ENCODE measurements at regions not wholly inside any gene's neighbourhood (a gene's known extent, or its start where the extent isn't known, plus 50 kb on each side); places are given as distances from the start of the nearest gene placed in this dataset.
"Not testable (repeated sequence)": the region's sequence is repeated elsewhere in the genome, so short reads cannot be mapped to it uniquely, and the experiment has no call there.

DNA sequence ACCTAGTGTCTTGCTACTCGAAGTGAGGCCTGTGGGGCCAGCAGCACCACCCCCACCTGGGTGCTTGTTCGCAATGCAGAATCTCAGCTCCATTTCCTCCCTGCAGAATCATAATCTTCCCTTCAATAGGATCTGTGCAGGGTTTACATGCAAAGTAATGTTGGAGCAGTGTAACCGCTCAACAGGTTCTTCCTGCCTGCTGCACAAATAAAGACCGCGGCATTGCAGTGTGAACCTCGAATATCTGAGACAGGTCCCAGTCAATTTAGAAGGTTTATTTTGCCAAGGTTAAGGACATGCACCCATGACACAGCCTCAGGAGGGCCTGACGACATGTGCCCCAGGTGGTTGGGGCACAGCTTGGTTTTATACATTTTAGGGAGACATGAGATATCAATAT, 119.2 kb downstream of the TLR5 start:
- Histone ChIP-seq H3K4me3 (ENCODE audit: low read depth in 1 of 2, low read length in 2 of 2) (no peak overlapping the region), H3K9me3 (ENCODE audit: control insufficient read depth in 1 of 2, low read length in 2 of 2) (no peaks in the 10 kb centered on the region), H3K36me3 (ENCODE audit: control insufficient read depth in 1 of 2, insufficient read depth in 2 of 2, low read length in 2 of 2) (no peaks in the 10 kb centered on the region), H3K27me3 (ENCODE audit: low read depth, low read length) (no peaks in the 10 kb centered on the region), H3K4me1 (ENCODE audit: control insufficient read depth in 1 of 2, insufficient read depth in 2 of 2, low read length in 2 of 2) (peaks cover 0 to 4% of the 10 kb centered on the region in 2 donors), H3K27ac (ENCODE audit: low read length) (no peak overlapping the region)

DNA sequence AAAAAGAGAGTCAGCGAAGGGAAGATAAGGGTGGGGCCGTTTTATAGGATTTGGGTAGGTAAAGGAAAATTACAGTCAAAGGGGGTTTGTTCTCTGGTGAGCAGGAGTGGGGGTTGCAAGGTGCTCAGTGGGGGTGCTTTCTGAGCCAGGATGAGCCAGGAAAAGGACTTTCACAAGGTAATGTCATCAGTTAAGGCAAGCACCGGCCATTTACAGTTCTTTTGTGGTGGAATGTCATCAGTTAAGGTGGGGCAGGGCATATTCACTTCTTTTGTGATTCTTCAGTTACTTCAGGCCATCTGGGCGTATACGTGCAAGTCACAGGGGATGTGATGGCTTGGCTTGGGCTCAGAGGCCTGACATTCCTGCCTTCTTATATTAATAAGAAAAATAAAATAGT, 118.6 kb downstream of the TLR5 start:
- H3K4me3 ChIP-seq (ENCODE audit: low read depth in 1 of 2, low read length in 2 of 2); H3K27ac ChIP-seq (ENCODE audit: low read length); H3K9me3 ChIP-seq (ENCODE audit: control insufficient read depth in 1 of 2, low read length in 2 of 2); H3K4me1 ChIP-seq (ENCODE audit: control insufficient read depth in 1 of 2, insufficient read depth in 2 of 2, low read length in 2 of 2); H3K27me3 ChIP-seq (ENCODE audit: low read depth, low read length); H3K36me3 ChIP-seq (ENCODE audit: control insufficient read depth in 1 of 2, insufficient read depth in 2 of 2, low read length in 2 of 2): not testable (repeated sequence)

DNA sequence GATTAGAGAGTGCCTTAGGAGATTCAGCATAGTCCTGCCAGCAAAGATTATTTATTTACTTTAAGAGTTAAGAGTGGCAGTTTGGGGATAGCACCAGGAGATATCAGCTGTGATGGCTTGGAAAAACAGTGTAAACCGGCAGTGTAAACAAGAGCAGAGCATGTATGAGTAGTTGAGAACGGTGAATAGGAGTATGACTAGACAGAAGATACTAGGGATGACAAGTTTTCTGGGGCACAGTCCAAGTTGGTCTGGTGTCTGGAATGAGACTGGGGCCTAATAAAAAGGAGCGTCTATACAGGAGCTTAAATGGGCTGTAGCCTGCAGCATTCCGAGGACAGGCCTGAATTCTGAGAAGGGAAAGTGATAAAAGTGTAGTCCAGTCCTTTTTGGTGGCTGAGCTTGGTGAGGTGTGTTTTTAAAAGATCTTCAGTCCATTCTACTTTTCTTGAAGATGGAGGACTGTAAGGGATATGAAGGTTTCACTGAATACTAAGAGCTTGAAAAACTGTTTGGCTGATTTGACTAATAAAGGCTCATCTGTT, 117.8 kb downstream of the TLR5 start:
- H3K36me3 ChIP-seq (ENCODE audit: control insufficient read depth in 1 of 2, insufficient read depth in 2 of 2, low read length in 2 of 2); H3K4me3 ChIP-seq (ENCODE audit: low read depth in 1 of 2, low read length in 2 of 2); H3K27me3 ChIP-seq (ENCODE audit: low read depth, low read length); H3K27ac ChIP-seq (ENCODE audit: low read length); H3K4me1 ChIP-seq (ENCODE audit: control insufficient read depth in 1 of 2, insufficient read depth in 2 of 2, low read length in 2 of 2); H3K9me3 ChIP-seq (ENCODE audit: control insufficient read depth in 1 of 2, low read length in 2 of 2): not testable (repeated sequence)

DNA sequence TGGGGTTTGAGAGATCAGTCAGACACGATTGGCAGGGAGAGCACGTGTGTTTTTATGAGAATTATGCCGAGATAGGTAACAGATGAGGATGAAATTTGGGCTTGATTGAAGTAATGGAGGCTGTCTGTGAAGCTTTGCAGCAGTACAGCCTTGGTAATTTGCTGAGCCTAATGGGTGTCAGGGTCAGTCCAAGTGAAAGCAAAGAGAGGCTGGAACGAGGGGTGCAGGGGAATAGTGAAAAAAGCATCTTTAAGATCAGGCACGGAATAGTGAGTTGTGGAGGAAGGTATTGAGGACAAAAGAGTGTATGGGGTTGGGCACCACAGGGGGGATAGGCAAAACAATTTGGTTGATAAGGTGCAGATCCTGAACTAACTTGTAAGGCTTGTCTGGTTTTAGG, 116.4 kb downstream of the TLR5 start:
- not testable (repeated sequence) for H3K27me3 ChIP-seq (ENCODE audit: low read depth, low read length); H3K4me3 ChIP-seq (ENCODE audit: low read depth in 1 of 2, low read length in 2 of 2)

DNA sequence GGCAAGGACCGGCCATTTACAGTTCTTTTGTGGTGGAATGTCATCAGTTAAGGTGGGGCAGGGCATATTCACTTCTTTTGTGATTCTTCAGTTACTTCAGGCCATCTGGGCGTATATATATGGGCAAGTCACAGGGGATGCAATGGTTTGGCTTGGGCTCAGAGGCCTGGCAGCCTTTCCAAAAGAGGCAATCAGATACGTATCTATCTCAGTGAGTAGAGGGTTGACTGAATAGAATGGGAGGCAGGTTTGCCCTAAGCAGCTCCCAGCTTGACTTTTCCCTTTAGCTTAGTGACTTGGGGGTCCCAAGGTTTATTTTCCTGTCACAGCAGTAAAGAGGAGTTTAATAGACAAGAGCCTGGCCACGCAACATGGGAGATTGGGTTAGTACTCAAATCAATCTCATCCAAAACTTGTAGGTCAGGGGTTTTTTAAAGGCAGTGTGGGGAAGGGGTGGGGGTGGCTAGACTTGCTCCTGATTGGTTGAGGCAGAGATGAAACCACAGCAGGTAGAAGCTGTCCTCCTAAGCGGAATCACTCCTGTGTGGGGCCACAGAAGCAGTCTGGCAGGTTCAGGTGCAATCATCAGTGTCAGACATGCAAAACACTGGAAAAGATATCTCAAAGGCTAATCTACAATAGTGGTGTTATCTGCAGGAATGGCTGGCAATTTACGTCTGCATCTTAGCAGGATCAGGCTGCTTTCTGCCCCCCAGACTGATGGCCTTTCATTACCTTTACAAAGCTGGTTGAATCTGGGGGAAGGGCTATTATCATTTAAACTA, 112.9 kb downstream of the TLR5 start:
- no peaks in the 10 kb centered on the region for H3K36me3 ChIP-seq (ENCODE audit: control insufficient read depth in 1 of 2, insufficient read depth in 2 of 2, low read length in 2 of 2)
- H3K27me3 ChIP-seq (ENCODE audit: low read depth, low read length), result no peaks in the 10 kb centered on the region

More for the DNA sequence above, 116.4 kb downstream of the TLR5 start:
- H3K9me3 ChIP-seq (ENCODE audit: control insufficient read depth in 1 of 2, low read length in 2 of 2); H3K4me1 ChIP-seq (ENCODE audit: control insufficient read depth in 1 of 2, insufficient read depth in 2 of 2, low read length in 2 of 2); H3K27ac ChIP-seq (ENCODE audit: low read length); H3K36me3 ChIP-seq (ENCODE audit: control insufficient read depth in 1 of 2, insufficient read depth in 2 of 2, low read length in 2 of 2): not testable (repeated sequence)

DNA sequence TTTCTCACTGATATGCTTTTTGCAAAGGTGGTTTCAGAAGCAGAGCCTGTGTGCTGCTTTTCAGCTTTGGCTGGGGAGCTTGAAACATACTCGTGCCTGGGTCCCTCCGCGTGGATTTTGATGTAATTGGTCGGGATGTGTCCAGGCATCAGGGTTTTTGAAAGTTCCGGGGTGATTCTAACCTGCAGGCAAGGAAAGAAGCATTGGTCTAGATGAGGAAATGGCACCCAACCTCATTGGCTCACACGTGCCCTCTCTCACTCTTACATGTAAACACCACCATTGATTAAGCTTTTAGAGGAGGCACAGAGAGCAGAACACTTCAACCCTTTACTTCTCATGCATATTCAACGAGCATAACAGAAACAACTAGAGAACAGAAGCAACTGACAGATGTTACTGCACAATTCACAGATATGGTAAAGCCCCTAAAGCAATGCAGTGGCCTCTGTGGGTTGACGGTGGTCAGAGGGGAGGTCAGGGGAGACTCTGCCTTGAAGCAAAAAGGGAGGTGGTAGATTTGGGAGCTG, 112.1 kb downstream of the TLR5 start:
- H3K27me3 ChIP-seq (ENCODE audit: low read depth, low read length), result no peaks in the 10 kb centered on the region
- no peaks in the 10 kb centered on the region for H3K9me3 ChIP-seq (ENCODE audit: control insufficient read depth in 1 of 2, low read length in 2 of 2)
- no peaks in the 10 kb centered on the region for H3K36me3 ChIP-seq (ENCODE audit: control insufficient read depth in 1 of 2, insufficient read depth in 2 of 2, low read length in 2 of 2)
- H3K4me1 ChIP-seq (ENCODE audit: control insufficient read depth in 1 of 2, insufficient read depth in 2 of 2, low read length in 2 of 2), result no peaks in the 10 kb centered on the region
- H3K4me3 ChIP-seq (ENCODE audit: low read depth in 1 of 2, low read length in 2 of 2), result no peak overlapping the region
- no peak overlapping the region for H3K27ac ChIP-seq (ENCODE audit: low read length)

More for the DNA sequence above, 112.9 kb downstream of the TLR5 start:
- Histone ChIP-seq H3K4me1 (ENCODE audit: control insufficient read depth in 1 of 2, insufficient read depth in 2 of 2, low read length in 2 of 2) (no peaks in the 10 kb centered on the region), H3K4me3 (ENCODE audit: low read depth in 1 of 2, low read length in 2 of 2) (no peak overlapping the region), H3K27ac (ENCODE audit: low read length) (no peak overlapping the region), H3K9me3 (ENCODE audit: control insufficient read depth in 1 of 2, low read length in 2 of 2) (no peaks in the 10 kb centered on the region)

DNA sequence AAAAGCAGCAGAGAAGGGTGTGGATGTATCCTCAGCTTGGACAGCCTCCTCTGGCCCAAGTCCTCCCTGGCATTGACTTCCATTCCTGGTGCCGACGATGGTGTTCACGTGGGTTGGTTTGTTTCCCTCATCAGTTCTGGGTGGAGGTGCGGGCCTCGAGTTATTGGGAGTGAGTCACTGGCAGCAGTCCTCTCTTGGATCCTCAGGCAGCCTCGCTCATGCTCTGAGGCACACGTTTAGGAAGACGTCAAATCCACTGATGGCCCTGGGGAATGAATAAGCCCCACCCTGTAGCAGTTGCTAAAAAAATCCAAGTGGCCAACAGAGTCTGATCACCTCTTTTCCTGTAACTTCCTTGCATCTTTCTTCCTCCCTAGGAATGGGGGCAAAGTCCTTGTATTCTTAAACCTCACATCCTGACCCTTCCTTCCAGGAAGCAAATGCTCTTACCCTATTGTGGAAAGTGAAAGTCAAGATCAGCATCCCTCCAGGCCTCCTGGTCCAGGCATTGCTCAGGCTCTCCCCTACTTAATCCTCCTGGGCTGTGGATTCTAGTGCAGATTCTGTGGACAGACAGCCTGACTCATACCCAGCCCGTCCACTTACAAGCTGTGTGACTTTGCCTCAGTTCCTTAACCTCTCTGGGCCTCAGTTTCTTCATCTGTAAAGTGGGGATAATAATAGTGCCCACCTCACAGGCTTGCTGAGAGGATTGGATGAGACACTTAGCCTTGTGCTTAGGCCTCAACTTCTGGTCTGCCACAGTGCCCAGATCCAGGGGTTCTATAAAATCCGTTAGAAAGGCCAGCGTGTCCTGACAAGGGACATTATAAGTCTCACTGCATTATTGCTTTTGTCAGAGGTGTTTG, 111.1 kb downstream of the TLR5 start:
- no peaks in the 10 kb centered on the region for H3K27me3 ChIP-seq (ENCODE audit: low read depth, low read length)
- H3K36me3 ChIP-seq (ENCODE audit: control insufficient read depth in 1 of 2, insufficient read depth in 2 of 2, low read length in 2 of 2), result no peaks in the 10 kb centered on the region
- H3K4me3 ChIP-seq (ENCODE audit: low read depth in 1 of 2, low read length in 2 of 2), result no peak overlapping the region
- no peak overlapping the region for H3K27ac ChIP-seq (ENCODE audit: low read length)
- H3K4me1 ChIP-seq (ENCODE audit: control insufficient read depth in 1 of 2, insufficient read depth in 2 of 2, low read length in 2 of 2), result no peaks in the 10 kb centered on the region
- no peaks in the 10 kb centered on the region for H3K9me3 ChIP-seq (ENCODE audit: control insufficient read depth in 1 of 2, low read length in 2 of 2)

DNA sequence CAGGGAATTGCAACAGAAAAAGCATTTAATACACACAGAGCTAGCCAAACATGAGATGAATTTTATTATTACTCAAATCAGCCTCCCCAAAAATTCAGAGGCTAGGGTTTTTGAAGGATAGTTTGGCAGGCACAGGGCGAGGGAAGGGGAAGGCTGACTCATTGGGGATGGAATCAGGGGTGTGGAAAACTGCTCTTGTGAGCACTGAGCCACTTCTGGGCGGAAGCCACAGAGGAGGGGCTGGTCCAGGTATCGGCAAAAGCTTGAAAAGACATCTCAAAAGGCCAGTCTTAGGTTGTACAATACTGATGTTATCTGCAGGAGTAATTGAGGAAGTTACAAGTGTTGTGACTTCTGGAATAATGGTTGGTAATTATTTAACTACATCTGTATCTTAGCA, 109.4 kb downstream of the TLR5 start:
- Histone ChIP-seq H3K4me1 (ENCODE audit: control insufficient read depth in 1 of 2, insufficient read depth in 2 of 2, low read length in 2 of 2) (no peaks in the 10 kb centered on the region), H3K36me3 (ENCODE audit: control insufficient read depth in 1 of 2, insufficient read depth in 2 of 2, low read length in 2 of 2) (no peaks in the 10 kb centered on the region), H3K27me3 (ENCODE audit: low read depth, low read length) (no peaks in the 10 kb centered on the region), H3K4me3 (ENCODE audit: low read depth in 1 of 2, low read length in 2 of 2) (no peak overlapping the region), H3K9me3 (ENCODE audit: control insufficient read depth in 1 of 2, low read length in 2 of 2) (no peaks in the 10 kb centered on the region), H3K27ac (ENCODE audit: low read length) (no peak overlapping the region)

DNA sequence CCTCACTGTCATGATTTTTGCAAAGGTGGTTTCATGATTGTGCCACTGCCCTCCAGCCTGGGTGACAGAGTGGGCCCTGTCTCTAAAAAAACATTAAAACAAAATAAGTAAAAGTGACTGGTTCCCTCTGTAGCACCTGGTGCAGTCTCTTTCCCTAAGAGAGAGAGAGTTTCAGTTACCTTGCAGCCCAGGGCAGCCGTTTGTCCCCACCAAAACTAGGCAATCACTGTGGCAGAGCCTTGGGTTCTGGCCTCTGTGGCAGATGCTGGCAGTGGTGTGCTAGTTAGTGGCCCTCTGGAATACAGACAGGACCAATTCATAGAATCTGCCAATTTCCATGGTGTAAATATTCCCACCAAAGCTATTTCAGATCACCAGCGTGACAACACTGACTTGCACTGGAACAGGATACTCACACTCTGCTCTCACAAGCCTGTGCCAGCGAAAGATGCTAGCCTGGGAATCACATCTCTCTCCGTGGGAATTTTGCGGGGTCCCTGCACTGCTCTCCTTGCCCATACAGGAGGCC, 108.7 kb downstream of the TLR5 start:
- no peak overlapping the region for H3K27ac ChIP-seq (ENCODE audit: low read length)
- no peaks in the 10 kb centered on the region for H3K9me3 ChIP-seq (ENCODE audit: control insufficient read depth in 1 of 2, low read length in 2 of 2)
- H3K27me3 ChIP-seq (ENCODE audit: low read depth, low read length), result no peaks in the 10 kb centered on the region
- no peaks in the 10 kb centered on the region for H3K36me3 ChIP-seq (ENCODE audit: control insufficient read depth in 1 of 2, insufficient read depth in 2 of 2, low read length in 2 of 2)
- H3K4me3 ChIP-seq (ENCODE audit: low read depth in 1 of 2, low read length in 2 of 2), result no peak overlapping the region
- H3K4me1 ChIP-seq (ENCODE audit: control insufficient read depth in 1 of 2, insufficient read depth in 2 of 2, low read length in 2 of 2), result no peaks in the 10 kb centered on the region

DNA sequence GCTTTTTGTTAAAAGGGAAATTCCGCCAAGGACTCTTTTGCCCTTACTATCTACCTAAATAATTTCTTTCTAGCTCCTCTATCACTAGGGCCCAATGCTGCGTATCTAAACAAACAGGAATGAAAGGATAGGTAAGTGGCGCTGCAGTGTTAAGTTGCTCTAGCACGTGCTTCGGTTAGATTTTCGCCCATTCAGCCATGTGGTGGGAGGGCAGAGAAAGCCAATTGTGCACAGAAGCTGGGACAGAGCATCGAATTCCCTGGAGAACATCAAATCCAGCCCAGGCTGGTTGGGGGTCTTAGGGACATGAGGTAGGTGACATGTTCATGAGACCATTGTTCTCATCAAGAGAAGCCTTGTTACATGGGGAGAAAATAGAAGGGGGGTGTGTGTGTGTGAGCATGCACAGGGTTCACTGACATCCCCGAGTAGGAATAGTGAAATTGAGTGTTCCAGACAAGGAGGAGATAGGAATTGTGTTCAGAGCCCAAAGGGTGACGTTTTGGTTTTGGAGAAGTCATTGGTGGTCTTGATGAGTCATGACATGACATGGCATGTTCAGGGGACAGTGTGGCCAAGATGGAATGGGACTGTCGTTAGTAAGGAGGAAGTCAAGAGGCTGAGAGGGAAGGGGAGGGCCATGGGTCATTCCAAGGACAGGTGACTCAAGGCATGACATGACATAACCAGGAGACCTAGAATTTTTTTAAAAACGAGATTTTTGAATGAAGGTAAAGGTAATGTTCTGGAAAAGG, 107.1 kb downstream of the TLR5 start:
- peaks cover 0 to 1% of the 10 kb centered on the region in 2 donors for H3K4me1 ChIP-seq (ENCODE audit: control insufficient read depth in 1 of 2, insufficient read depth in 2 of 2, low read length in 2 of 2)
- H3K36me3 ChIP-seq (ENCODE audit: control insufficient read depth in 1 of 2, insufficient read depth in 2 of 2, low read length in 2 of 2), result no peaks in the 10 kb centered on the region
- no peak overlapping the region for H3K27ac ChIP-seq (ENCODE audit: low read length)
- no peaks in the 10 kb centered on the region for H3K27me3 ChIP-seq (ENCODE audit: low read depth, low read length)
- H3K9me3 ChIP-seq (ENCODE audit: control insufficient read depth in 1 of 2, low read length in 2 of 2), result no peaks in the 10 kb centered on the region
- no peak overlapping the region for H3K4me3 ChIP-seq (ENCODE audit: low read depth in 1 of 2, low read length in 2 of 2)

DNA sequence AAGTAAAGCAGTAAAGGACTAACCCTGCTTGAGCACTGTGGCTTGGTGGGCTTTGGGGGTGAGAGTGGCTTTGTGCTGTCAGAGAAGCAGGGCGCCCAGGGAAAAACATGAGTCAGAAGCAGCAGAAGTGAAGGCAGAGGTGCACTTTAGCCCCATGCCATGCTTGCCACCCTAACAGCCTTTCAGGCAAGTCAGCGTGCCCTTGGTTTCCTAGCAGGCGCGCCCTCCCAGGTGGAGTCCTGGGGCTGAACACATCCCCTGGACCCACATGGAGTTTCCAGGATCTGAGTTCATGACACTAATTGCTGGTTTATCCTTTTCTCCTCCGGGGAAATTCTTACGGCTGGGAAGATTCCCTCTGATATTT, 106.6 kb downstream of the TLR5 start:
- Histone ChIP-seq H3K27me3 (ENCODE audit: low read depth, low read length) (no peaks in the 10 kb centered on the region), H3K9me3 (ENCODE audit: control insufficient read depth in 1 of 2, low read length in 2 of 2) (no peaks in the 10 kb centered on the region), H3K27ac (ENCODE audit: low read length) (no peak overlapping the region), H3K4me1 (ENCODE audit: control insufficient read depth in 1 of 2, insufficient read depth in 2 of 2, low read length in 2 of 2) (peaks cover 0 to 7% of the 10 kb centered on the region in 2 donors), H3K36me3 (ENCODE audit: control insufficient read depth in 1 of 2, insufficient read depth in 2 of 2, low read length in 2 of 2) (no peaks in the 10 kb centered on the region), H3K4me3 (ENCODE audit: low read depth in 1 of 2, low read length in 2 of 2) (no peak overlapping the region)
